ENCODE measurements at regions not wholly inside any gene's neighbourhood (a gene's known extent, or its start where the extent isn't known, plus 50 kb on each side); places are given as distances from the start of the nearest gene placed in this dataset.
"Not testable (repeated sequence)": the region's sequence is repeated elsewhere in the genome, so short reads cannot be mapped to it uniquely, and the experiment has no call there.

DNA sequence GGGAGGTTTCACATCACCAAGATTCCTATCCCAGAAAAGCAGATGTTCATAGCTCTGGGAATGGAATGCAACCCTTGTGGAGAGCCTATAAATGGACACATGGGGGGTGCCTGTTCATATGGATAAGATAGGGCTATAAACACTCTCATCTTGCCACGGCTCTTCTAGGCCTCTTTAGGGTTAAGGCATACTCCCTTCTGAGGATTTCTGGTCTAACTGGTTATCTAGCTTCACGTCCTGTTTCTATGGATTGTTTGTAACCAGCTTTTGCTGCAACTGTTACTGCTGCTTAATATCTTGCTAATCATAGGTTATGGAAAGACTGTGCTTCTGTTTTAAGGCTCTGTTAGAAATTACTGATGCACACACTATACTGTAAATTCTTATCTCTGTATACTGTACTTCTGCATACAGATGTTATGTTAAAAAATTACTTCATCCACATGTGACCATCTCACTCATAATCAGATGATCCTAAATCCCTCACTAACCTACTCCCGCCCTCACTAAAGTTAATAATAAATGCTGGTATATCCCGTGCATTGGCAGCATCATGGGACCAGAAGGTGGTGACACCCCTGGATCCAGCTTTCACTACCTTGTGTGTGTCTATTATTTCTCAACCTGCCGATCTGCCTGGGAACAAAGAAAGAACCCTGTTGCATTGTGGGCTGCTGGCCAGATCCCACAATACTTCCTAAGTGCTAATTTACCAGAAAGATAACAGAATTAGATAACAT lies 68.7 kb downstream of the PRKAB2 start:
- not testable (repeated sequence) for DNase-seq (ENCODE audit: extremely low spot score, insufficient read length, low read depth); FAIRE-seq

DNA sequence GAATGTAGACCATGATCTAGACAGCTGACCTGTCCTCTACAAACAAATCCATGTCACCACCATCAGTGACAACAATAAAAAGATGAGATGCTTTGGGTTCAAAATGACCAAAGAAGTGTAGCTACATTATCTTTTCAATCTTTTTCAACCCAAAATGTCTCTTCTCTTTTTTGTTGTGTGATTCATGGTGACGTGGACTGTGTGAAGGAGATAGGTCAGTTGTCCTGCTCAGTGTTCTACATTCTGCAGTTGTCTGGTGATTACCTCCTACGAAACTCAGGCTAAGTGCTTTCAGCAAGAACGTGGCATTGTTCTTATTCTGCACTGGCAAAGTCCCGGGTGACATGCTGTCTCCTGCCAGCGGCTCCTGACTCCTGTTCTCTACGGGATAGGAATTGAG lies 73.1 kb downstream of the PRKAB2 start:
- no peak for DNase-seq (ENCODE audit: extremely low spot score, insufficient read length, low read depth)
- FAIRE-seq, result no peak

DNA sequence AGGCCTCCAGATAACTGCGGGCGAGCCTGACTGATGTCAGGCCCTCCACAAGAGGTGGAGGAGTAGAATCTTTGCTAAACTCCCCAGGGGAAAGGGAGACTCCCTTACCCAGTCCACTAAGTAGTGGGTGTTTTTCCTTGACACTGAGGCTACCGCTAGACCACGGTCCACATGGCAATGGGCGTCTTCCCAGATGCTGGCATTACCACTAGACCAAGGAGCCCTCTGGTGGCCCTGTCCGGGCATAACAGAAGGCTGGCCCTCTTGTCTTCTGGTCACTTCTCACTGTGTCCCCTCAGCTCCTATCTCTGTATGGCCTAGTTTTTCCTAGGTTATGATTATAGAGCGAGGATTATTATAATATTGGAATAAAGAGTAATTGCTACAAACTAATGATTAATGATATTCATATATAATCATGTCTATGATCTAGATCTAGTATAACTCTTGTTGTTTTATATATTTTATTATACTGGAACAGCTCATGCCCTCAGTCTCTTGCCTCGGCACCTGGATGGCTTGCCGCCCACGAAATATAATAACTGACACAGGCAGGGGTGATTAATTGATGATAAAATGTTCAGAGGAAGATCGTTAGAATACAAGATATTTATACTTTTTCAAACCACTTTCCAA lies 73.8 kb downstream of the PRKAB2 start:
- FAIRE-seq; DNase-seq (ENCODE audit: extremely low spot score, insufficient read length, low read depth): not testable (repeated sequence)

DNA sequence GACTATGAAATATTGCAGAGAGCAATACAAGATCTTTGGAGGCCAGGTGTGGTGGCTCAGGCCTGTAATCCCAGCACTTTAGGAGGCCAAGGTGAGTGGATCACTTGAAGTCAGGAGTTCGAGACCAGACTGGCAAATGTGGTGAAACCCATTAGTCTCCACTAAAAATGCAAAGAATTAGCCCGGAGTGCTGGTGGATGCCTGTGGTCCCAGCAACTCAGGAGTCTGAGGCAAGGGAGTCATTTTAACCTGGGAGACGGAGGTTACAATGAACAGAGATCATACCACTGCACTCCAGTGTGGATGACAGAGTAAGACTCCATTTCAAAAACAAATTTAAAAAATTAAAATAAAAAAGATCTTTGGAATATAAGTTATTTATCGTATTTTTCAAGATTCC lies 76.6 kb downstream of the PRKAB2 start:
- DNase-seq (ENCODE audit: extremely low spot score, insufficient read length, low read depth), result no peak
- FAIRE-seq, result no peak

DNA sequence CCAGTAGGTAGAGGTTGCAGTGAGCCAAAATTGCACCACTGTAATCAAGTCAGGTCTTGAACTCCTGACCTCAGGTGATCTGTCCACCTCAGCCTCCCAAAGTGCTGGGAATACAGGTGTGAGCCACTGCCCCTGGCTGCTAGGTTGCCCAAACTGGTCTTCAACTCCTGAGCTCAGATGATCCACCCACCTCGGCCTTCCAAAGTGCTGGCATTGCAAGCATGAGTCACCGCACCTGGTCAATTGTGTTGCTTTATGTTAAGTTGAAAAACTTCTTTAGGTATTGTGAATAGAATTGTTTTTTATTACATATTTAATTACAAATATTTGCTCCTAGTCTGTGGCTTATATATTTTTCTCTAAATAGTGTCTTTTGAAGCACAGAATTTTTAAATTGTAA lies 80.5 kb downstream of the PRKAB2 start:
- DNase-seq (ENCODE audit: extremely low spot score, insufficient read length, low read depth), result no peak
- no peak for FAIRE-seq

- DNase-seq (ENCODE audit: extremely low spot score, insufficient read length, low read depth) (no peak), FAIRE-seq (no peak)
These were observed 82.8 kb downstream of the PRKAB2 start for GRCh38 chr1:147089457-147089856.

DNA sequence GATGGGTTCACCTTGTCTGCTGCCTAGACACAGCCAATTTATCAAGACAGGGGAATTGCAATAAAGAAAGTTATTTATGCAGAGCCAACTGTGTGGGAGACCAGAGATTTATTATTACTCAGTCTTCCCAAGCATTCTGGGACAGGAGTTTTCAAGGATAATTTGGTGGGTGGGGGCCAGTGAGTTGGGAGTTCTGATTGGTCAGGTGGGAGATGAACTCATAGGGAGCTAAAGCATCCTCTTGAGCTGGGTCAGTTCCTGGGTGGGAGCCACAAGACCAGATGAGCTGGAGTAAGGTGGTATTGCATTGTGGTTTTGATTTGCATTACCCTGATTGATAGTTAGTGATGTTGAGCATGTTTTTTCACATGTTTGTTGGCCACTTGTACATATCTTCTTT lies 86.1 kb downstream of the PRKAB2 start:
- FAIRE-seq, result no peak
- no peak for DNase-seq (ENCODE audit: extremely low spot score, insufficient read length, low read depth)

- peak; percentile 33 for DNase-seq (ENCODE audit: extremely low spot score, insufficient read length, low read depth)
- FAIRE-seq, result peak; percentile 75
These were observed 87.8 kb downstream of the PRKAB2 start for GRCh38 chr1:147084273-147085096.

DNA sequence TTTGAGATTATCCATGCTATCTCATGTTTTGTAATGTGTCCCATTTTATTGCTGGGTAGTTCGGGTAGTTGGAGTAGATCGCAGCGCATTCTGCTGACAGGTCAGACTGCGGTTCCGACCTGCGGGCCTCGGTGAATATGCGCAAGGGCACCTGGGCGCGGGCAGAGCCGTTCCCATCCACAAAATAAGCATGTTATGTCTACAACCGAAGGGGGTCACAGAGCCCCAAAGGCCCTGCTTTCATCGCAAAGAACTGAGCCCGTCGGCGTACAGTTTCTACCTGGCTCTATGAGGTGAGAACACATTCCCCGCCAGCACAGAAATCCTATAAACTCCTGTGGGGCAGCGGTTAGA lies 88.4 kb downstream of the PRKAB2 start:
- FAIRE-seq, result no peak
- no peak for DNase-seq (ENCODE audit: extremely low spot score, insufficient read length, low read depth)

DNA sequence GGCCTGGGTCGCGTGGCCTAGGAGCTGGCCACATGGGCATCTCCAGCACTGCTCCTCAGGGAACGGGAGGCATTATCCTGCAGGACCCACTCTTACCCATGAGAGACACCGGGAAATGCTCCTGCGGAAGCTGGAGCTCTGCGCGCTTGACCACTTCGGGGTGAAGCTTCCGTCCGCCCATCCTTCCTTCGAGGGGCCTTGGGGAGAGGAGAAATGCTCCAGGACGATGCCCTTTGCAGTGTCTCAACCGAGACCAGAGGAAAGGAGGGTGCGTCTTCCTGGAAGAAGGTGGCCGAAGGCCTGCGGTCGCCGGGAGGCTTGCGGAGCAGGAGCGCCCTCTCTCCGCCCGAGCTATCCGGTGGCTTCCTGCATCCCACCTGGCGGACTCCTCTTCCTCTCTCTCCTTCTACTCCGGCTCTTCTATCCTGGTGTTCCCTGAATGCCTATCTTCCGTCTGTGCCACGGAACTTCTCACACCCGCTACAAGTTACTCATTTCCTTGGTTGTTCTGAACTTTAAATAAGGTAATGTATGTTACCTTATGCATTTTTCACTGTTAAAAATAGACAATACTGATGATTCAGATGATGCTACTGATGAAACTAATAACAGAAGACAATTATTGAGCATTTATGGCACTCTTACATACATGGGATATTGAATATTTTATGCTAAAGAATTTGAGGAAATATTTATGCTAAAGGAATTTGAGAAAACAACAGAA lies 91.4 kb downstream of the PRKAB2 start:
- no peak for DNase-seq (ENCODE audit: extremely low spot score, insufficient read length, low read depth)

GRCh38 chr1:147080006-147080661 lies 92.1 kb downstream of the PRKAB2 start:
- FAIRE-seq, result no peak
- no peak for DNase-seq (ENCODE audit: extremely low spot score, insufficient read length, low read depth)

More for the DNA sequence above, 91.4 kb downstream of the PRKAB2 start:
- no peak for FAIRE-seq

DNA sequence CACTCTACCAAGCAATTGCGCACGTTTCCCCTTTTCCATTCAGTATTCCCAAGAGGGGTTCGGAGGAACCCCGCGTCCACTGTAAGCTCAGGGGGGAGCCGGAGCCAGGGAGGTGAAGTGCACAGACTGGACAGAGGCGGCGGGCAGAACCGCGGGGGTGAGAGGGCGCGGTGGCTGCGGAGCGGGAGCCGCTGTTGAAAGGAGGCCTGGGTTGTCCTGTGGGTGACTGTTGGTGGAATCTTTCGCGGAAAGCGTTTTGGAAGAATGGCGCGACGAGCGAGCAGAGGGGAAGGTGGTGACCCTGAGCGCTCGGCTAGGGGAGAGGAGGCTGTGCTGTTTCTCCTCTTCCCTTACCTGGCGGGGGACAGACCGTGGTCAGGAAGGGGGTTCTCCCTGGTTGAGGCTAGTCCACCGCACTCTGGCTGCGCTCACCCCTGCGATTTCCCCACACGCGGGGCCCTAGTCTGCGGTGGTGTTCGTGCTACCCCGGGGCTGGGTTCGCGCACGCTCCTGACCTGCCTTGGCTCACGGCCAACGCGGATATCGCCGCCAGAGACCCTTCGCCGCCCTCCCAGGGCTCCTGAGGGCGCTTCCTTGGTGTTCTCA lies 92.8 kb downstream of the PRKAB2 start:
- DNase-seq (ENCODE audit: extremely low spot score, insufficient read length, low read depth) (no peak), FAIRE-seq (no peak)

- DNase-seq (ENCODE audit: extremely low spot score, insufficient read length, low read depth), result no peak
- no peak for FAIRE-seq
These were observed 93.5 kb downstream of the PRKAB2 start for GRCh38 chr1:147078606-147079399.

GRCh38 chr1:147077936-147078605 lies 94.2 kb downstream of the PRKAB2 start:
- no peak for DNase-seq (ENCODE audit: extremely low spot score, insufficient read length, low read depth)
- no peak for FAIRE-seq

GRCh38 chr1:147077523-147077922 lies 94.7 kb downstream of the PRKAB2 start:
- FAIRE-seq, result no peak

GRCh38 chr1:147077081-147077480 lies 95.2 kb downstream of the PRKAB2 start:
- FAIRE-seq (no peak), DNase-seq (ENCODE audit: extremely low spot score, insufficient read length, low read depth) (no peak)

More at GRCh38 chr1:147077523-147077922, 94.7 kb downstream of the PRKAB2 start:
- no peak for DNase-seq (ENCODE audit: extremely low spot score, insufficient read length, low read depth)

GRCh38 chr1:147076442-147076841 lies 95.8 kb downstream of the PRKAB2 start:
- DNase-seq (ENCODE audit: extremely low spot score, insufficient read length, low read depth) (no peak), FAIRE-seq (no peak)

Data from GM18507 (cell line).